ENCODE measurements at regions not wholly inside any gene's neighbourhood (a gene's known extent, or its start where the extent isn't known, plus 50 kb on each side); places are given as distances from the start of the nearest gene placed in this dataset.
"Not testable (repeated sequence)": the region's sequence is repeated elsewhere in the genome, so short reads cannot be mapped to it uniquely, and the experiment has no call there.

- DNase-seq (no peak), FAIRE-seq (no peak)
- no peaks in the 10 kb centered on the region for H3K36me3 ChIP-seq (ENCODE audit: control insufficient read depth in 3 of 3, insufficient read depth in 2 of 3, low read depth in 1 of 3, low read length in 3 of 3)
- H3K9me3 ChIP-seq (ENCODE audit: control insufficient read depth in 2 of 2, insufficient read depth in 1 of 2, low read depth in 1 of 2, low read length in 1 of 2) = no peaks in the 10 kb centered on the region
- H3K27me3 ChIP-seq (ENCODE audit: control insufficient read depth in 3 of 3, insufficient read depth in 3 of 3, low read length in 3 of 3) = peaks cover 0 to 2% (median 0%) of the 10 kb centered on the region in 3 donors
- no peak overlapping the region for H3K27ac ChIP-seq (ENCODE audit: low read depth in 1 of 3, low read length in 2 of 3)
- 15 to 42% (median 22%) methylated on average over 4 of the region's 4 CpGs for WGBS, 3 donors
- no peaks in the 10 kb centered on the region for H3K4me1 ChIP-seq (ENCODE audit: control insufficient read depth in 3 of 3, insufficient read depth in 2 of 3, low read depth in 1 of 3, low read length in 2 of 3)
- no peak overlapping the region for H3K4me3 ChIP-seq (ENCODE audit: low read depth in 1 of 3, low read length in 3 of 3)
These were observed 105.7 kb upstream of the GPR141 start for GRCh38 chr7:37577901-37578300.

- no peak for DNase-seq
- no peak overlapping the region for H3K4me3 ChIP-seq (ENCODE audit: low read depth in 1 of 3, low read length in 3 of 3)
- H3K9me3 ChIP-seq (ENCODE audit: control insufficient read depth in 2 of 2, insufficient read depth in 1 of 2, low read depth in 1 of 2, low read length in 1 of 2) = no peaks in the 10 kb centered on the region
- WGBS, 3 donors = 60 to 79% (median 72%) methylated on average over 1 of the region's 1 CpG
- H3K36me3 ChIP-seq (ENCODE audit: control insufficient read depth in 3 of 3, insufficient read depth in 2 of 3, low read depth in 1 of 3, low read length in 3 of 3) = no peaks in the 10 kb centered on the region
- FAIRE-seq = no peak
- H3K27me3 ChIP-seq (ENCODE audit: control insufficient read depth in 3 of 3, insufficient read depth in 3 of 3, low read length in 3 of 3) = peaks cover 0 to 2% (median 0%) of the 10 kb centered on the region in 3 donors
- H3K4me1 ChIP-seq (ENCODE audit: control insufficient read depth in 3 of 3, insufficient read depth in 2 of 3, low read depth in 1 of 3, low read length in 2 of 3) = no peaks in the 10 kb centered on the region
- no peak overlapping the region for H3K27ac ChIP-seq (ENCODE audit: low read depth in 1 of 3, low read length in 2 of 3)
These were observed 105.2 kb upstream of the GPR141 start for GRCh38 chr7:37578350-37578749.

GRCh38 chr7:37580376-37580775 lies 103.2 kb upstream of the GPR141 start:
- 56 to 81% (median 73%) methylated on average over 3 of the region's 3 CpGs for WGBS, 3 donors
- Histone ChIP-seq H3K36me3 (ENCODE audit: control insufficient read depth in 3 of 3, insufficient read depth in 2 of 3, low read depth in 1 of 3, low read length in 3 of 3) (no peaks in the 10 kb centered on the region), H3K9me3 (ENCODE audit: control insufficient read depth in 2 of 2, insufficient read depth in 1 of 2, low read depth in 1 of 2, low read length in 1 of 2) (no peaks in the 10 kb centered on the region), H3K27ac (ENCODE audit: low read depth in 1 of 3, low read length in 2 of 3) (no peak overlapping the region), H3K4me3 (ENCODE audit: low read depth in 1 of 3, low read length in 3 of 3) (no peak overlapping the region), H3K27me3 (ENCODE audit: control insufficient read depth in 3 of 3, insufficient read depth in 3 of 3, low read length in 3 of 3) (peaks cover 0 to 2% (median 0%) of the 10 kb centered on the region in 3 donors), H3K4me1 (ENCODE audit: control insufficient read depth in 3 of 3, insufficient read depth in 2 of 3, low read depth in 1 of 3, low read length in 2 of 3) (no peaks in the 10 kb centered on the region)
- FAIRE-seq (no peak), DNase-seq (no peak)

GRCh38 chr7:37584651-37585463 lies 98.7 kb upstream of the GPR141 start:
- H3K4me1 ChIP-seq (ENCODE audit: control insufficient read depth in 3 of 3, insufficient read depth in 2 of 3, low read depth in 1 of 3, low read length in 2 of 3); H3K27me3 ChIP-seq (ENCODE audit: control insufficient read depth in 3 of 3, insufficient read depth in 3 of 3, low read length in 3 of 3); H3K9me3 ChIP-seq (ENCODE audit: control insufficient read depth in 2 of 2, insufficient read depth in 1 of 2, low read depth in 1 of 2, low read length in 1 of 2); H3K27ac ChIP-seq (ENCODE audit: low read depth in 1 of 3, low read length in 2 of 3); H3K4me3 ChIP-seq (ENCODE audit: low read depth in 1 of 3, low read length in 3 of 3); FAIRE-seq; H3K36me3 ChIP-seq (ENCODE audit: control insufficient read depth in 3 of 3, insufficient read depth in 2 of 3, low read depth in 1 of 3, low read length in 3 of 3); DNase-seq: not testable (repeated sequence)
- WGBS, 3 donors = 70 to 79% (median 75%) methylated on average over 4 of the region's 4 CpGs

- H3K36me3 ChIP-seq (ENCODE audit: control insufficient read depth in 3 of 3, insufficient read depth in 2 of 3, low read depth in 1 of 3, low read length in 3 of 3) = no peaks in the 10 kb centered on the region
- peaks cover 0 to 4% (median 0%) of the 10 kb centered on the region in 3 donors for H3K27me3 ChIP-seq (ENCODE audit: control insufficient read depth in 3 of 3, insufficient read depth in 3 of 3, low read length in 3 of 3)
- no peak overlapping the region for H3K4me3 ChIP-seq (ENCODE audit: low read depth in 1 of 3, low read length in 3 of 3)
- no peak overlapping the region for H3K27ac ChIP-seq (ENCODE audit: low read depth in 1 of 3, low read length in 2 of 3)
- FAIRE-seq (no peak), DNase-seq (no peak)
- WGBS, 3 donors = 60 to 67% (median 63%) methylated on average over 4 of the region's 4 CpGs
- H3K9me3 ChIP-seq (ENCODE audit: control insufficient read depth in 2 of 2, insufficient read depth in 1 of 2, low read depth in 1 of 2, low read length in 1 of 2) = peaks cover 0 to 5% of the 10 kb centered on the region in 2 donors
- H3K4me1 ChIP-seq (ENCODE audit: control insufficient read depth in 3 of 3, insufficient read depth in 2 of 3, low read depth in 1 of 3, low read length in 2 of 3) = no peaks in the 10 kb centered on the region
These were observed 92.7 kb upstream of the GPR141 start for GRCh38 chr7:37590824-37591223.

- WGBS, 3 donors = 63 to 73% (median 69%) methylated on average over 2 of the region's 2 CpGs
- Histone ChIP-seq H3K27ac (ENCODE audit: low read depth in 1 of 3, low read length in 2 of 3) (no peak overlapping the region), H3K9me3 (ENCODE audit: control insufficient read depth in 2 of 2, insufficient read depth in 1 of 2, low read depth in 1 of 2, low read length in 1 of 2) (peaks cover 0 to 10% of the 10 kb centered on the region in 2 donors), H3K36me3 (ENCODE audit: control insufficient read depth in 3 of 3, insufficient read depth in 2 of 3, low read depth in 1 of 3, low read length in 3 of 3) (no peaks in the 10 kb centered on the region), H3K27me3 (ENCODE audit: control insufficient read depth in 3 of 3, insufficient read depth in 3 of 3, low read length in 3 of 3) (peaks cover 0 to 4% (median 0%) of the 10 kb centered on the region in 3 donors), H3K4me3 (ENCODE audit: low read depth in 1 of 3, low read length in 3 of 3) (no peak overlapping the region), H3K4me1 (ENCODE audit: control insufficient read depth in 3 of 3, insufficient read depth in 2 of 3, low read depth in 1 of 3, low read length in 2 of 3) (no peaks in the 10 kb centered on the region)
- FAIRE-seq = no peak
- no peak for DNase-seq
These were observed 91.2 kb upstream of the GPR141 start for GRCh38 chr7:37592366-37592765.

- H3K27ac ChIP-seq (ENCODE audit: low read depth in 1 of 3, low read length in 2 of 3) = no peak overlapping the region
- FAIRE-seq (no peak), DNase-seq (no peak)
- WGBS, 3 donors = 85 to 88% (median 87%) methylated on average over 1 of the region's 1 CpG
- H3K9me3 ChIP-seq (ENCODE audit: control insufficient read depth in 2 of 2, insufficient read depth in 1 of 2, low read depth in 1 of 2, low read length in 1 of 2) = peaks cover 0 to 10% of the 10 kb centered on the region in 2 donors
- no peaks in the 10 kb centered on the region for H3K4me1 ChIP-seq (ENCODE audit: control insufficient read depth in 3 of 3, insufficient read depth in 2 of 3, low read depth in 1 of 3, low read length in 2 of 3)
- H3K27me3 ChIP-seq (ENCODE audit: control insufficient read depth in 3 of 3, insufficient read depth in 3 of 3, low read length in 3 of 3) = peaks cover 0 to 4% (median 0%) of the 10 kb centered on the region in 3 donors
- no peak overlapping the region for H3K4me3 ChIP-seq (ENCODE audit: low read depth in 1 of 3, low read length in 3 of 3)
- no peaks in the 10 kb centered on the region for H3K36me3 ChIP-seq (ENCODE audit: control insufficient read depth in 3 of 3, insufficient read depth in 2 of 3, low read depth in 1 of 3, low read length in 3 of 3)
These were observed 89.0 kb upstream of the GPR141 start for GRCh38 chr7:37594602-37595001.

GRCh38 chr7:37598824-37599223 lies 84.7 kb upstream of the GPR141 start:
- H3K4me3 ChIP-seq (ENCODE audit: low read depth in 1 of 3, low read length in 3 of 3) = no peak overlapping the region
- H3K4me1 ChIP-seq (ENCODE audit: control insufficient read depth in 3 of 3, insufficient read depth in 2 of 3, low read depth in 1 of 3, low read length in 2 of 3) = no peaks in the 10 kb centered on the region
- no peak overlapping the region for H3K27ac ChIP-seq (ENCODE audit: low read depth in 1 of 3, low read length in 2 of 3)
- FAIRE-seq (no peak), DNase-seq (no peak)
- H3K9me3 ChIP-seq (ENCODE audit: control insufficient read depth in 2 of 2, insufficient read depth in 1 of 2, low read depth in 1 of 2, low read length in 1 of 2) = peaks cover 0 to 10% of the 10 kb centered on the region in 2 donors
- H3K36me3 ChIP-seq (ENCODE audit: control insufficient read depth in 3 of 3, insufficient read depth in 2 of 3, low read depth in 1 of 3, low read length in 3 of 3) = no peaks in the 10 kb centered on the region
- H3K27me3 ChIP-seq (ENCODE audit: control insufficient read depth in 3 of 3, insufficient read depth in 3 of 3, low read length in 3 of 3) = peaks cover 0 to 4% (median 0%) of the 10 kb centered on the region in 3 donors
- 14 to 15% (median 15%) methylated on average over 2 of the region's 2 CpGs for WGBS, 3 donors

- Histone ChIP-seq H3K4me3 (ENCODE audit: low read depth in 1 of 3, low read length in 3 of 3) (no peak overlapping the region), H3K27ac (ENCODE audit: low read depth in 1 of 3, low read length in 2 of 3) (no peak overlapping the region), H3K36me3 (ENCODE audit: control insufficient read depth in 3 of 3, insufficient read depth in 2 of 3, low read depth in 1 of 3, low read length in 3 of 3) (no peaks in the 10 kb centered on the region), H3K27me3 (ENCODE audit: control insufficient read depth in 3 of 3, insufficient read depth in 3 of 3, low read length in 3 of 3) (no peaks in the 10 kb centered on the region), H3K4me1 (ENCODE audit: control insufficient read depth in 3 of 3, insufficient read depth in 2 of 3, low read depth in 1 of 3, low read length in 2 of 3) (no peaks in the 10 kb centered on the region), H3K9me3 (ENCODE audit: control insufficient read depth in 2 of 2, insufficient read depth in 1 of 2, low read depth in 1 of 2, low read length in 1 of 2) (peaks cover 0 to 5% of the 10 kb centered on the region in 2 donors)
- 74 to 79% (median 79%) methylated on average over 6 of the region's 6 CpGs for WGBS, 3 donors
- DNase-seq (no peak), FAIRE-seq (no peak)
These were observed 82.2 kb upstream of the GPR141 start for GRCh38 chr7:37601321-37601720.

All from small intestine (tissue), 7 donors.